WI38 (cell line): ENCODE measurements at regions not wholly inside any gene's neighbourhood (a gene's known extent, or its start where the extent isn't known, plus 50 kb on each side); places are given as distances from the start of the nearest gene placed in this dataset.
A peak's percentile ranks its signal among the peaks of the same experiment; 100 is the strongest.

ENCODE experiments used
- H3K4me3 ChIP-seq: 2 replicates; pipeline ENCODE4 v1.5.1; 2011; ENCODE audit warnings: low read depth, mild to moderate bottlenecking, control low read depth, low read length
- TF ChIP-seq, protein P1 (sequence below): IDR thresholded peaks from 2 replicates; pipeline ENCODE4 v1.5.1; 2012; ENCODE audit warnings: low read depth, mild to moderate bottlenecking, control low read depth, low read length

DNA sequence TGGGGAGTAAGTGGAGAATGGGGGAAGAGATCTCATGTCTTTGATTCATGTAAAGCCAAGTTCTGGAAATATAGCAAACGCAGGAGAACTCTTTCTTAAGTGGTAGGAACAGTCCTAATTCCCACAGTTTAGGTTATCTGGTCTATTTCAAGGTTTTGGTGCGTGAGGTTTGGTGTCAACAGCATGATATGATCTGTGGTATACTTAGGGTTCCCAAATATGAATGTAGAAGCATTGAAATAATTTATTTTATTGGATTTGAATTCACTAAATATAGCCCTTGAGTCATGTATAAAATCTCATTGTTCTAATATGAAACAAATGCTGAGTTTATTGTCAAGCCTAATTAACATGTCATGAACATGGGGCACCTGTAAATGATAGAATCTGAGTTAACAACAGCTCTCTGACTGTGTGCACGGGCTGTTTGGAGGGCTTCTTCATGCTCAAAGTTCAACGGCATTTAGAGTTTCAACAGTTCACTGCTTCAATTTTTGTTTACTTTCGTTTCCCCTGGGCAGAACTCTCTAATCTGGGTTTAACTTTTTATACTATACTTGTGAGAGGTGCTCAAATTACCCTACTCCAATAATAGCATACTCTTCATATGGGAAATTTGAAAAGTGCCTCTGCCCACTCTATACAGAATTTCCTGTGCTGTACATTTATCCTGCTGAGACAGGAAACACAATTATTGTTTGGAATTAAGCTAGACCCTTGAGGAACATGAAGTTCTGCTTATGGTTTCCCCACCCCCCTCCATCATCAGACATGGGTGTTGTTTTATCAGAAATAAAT is 236.3 kb upstream of the ZNF217 start:
- TF ChIP-seq, protein P1, sequence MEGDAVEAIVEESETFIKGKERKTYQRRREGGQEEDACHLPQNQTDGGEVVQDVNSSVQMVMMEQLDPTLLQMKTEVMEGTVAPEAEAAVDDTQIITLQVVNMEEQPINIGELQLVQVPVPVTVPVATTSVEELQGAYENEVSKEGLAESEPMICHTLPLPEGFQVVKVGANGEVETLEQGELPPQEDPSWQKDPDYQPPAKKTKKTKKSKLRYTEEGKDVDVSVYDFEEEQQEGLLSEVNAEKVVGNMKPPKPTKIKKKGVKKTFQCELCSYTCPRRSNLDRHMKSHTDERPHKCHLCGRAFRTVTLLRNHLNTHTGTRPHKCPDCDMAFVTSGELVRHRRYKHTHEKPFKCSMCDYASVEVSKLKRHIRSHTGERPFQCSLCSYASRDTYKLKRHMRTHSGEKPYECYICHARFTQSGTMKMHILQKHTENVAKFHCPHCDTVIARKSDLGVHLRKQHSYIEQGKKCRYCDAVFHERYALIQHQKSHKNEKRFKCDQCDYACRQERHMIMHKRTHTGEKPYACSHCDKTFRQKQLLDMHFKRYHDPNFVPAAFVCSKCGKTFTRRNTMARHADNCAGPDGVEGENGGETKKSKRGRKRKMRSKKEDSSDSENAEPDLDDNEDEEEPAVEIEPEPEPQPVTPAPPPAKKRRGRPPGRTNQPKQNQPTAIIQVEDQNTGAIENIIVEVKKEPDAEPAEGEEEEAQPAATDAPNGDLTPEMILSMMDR: no peak
- peak overlapping the region; percentile 46 for H3K4me3 ChIP-seq

DNA sequence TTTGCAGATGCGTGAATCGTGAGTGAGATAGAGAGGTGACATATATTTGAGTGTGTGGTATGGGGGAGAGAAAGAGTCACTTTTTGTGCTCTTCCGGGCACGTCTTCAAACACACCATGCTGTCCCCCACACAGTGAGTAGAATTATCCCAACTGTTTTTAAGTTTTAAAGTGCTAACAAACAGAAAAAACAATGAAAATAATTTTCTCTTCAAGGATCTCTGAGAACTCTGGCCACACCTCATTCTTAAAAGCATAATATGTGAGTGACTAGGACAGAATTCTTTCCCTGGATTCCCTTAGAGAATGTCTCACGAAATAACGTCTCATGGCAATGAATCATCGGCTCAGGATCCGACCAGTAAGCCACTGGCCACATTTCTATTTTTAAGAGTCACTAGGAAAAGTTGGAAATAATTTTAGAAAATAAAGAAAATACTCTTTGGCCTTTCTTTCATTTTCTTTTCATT is 235.7 kb upstream of the ZNF217 start:
- TF ChIP-seq, protein P1: no peak

DNA sequence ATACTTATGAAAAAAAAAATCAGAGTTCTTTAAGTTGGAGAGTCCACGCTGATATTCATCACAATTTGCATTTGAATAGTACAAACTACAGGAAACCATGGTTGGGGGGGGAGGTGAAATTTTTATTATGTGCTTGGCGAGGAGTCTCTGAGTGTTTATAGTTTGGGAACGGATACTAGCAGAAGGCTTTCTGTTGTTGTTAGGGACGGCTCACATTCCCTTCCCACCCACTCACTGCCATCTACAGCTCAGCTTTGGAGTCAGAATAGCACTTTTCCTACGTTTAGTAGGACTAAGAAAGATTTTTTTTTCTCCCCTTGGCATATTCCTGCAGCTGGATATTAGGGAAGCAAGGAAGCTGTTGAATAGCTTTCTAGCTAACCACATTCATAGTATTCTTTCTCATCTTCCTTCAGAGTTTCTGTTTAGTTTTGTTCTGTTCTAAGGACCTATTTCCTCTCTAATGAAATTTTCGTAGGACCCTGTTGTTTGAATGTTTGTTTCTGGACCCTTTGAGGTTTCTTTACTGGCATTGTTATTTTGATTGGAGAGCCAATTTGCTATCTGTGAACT is 235.1 kb upstream of the ZNF217 start:
- H3K4me3 ChIP-seq: peak overlapping the region; percentile 55
- TF ChIP-seq, protein P1: no peak

More for the DNA sequence above, 235.7 kb upstream of the ZNF217 start:
- H3K4me3 ChIP-seq: peak overlapping the region; percentile 55

DNA sequence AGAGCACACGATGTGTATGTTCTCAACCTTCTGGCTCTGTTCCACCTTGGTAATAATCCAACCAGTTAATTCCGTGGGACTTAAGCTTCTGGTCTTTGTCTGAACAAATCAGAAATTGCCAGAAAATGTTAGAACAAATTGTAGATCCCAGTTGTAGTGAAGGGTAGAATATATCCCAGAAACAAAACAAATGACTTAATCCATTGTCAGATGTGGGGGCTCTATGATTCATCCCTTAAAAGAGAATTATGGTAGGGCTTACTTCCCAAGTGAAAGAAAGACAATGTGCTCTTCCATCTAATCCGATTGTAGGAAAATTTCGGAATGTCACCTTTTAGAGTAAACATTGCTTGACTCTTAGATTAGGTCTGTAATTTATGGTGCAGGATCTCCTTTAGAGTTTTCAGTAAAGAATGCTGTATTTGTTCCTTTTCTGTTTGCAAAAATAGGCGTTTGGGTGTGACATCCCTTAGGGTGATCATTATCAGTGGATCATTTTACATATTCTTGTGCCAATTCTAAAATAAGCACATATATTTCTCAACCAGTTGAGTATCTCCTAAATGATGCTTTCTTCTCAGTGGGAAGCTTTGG is 234.5 kb upstream of the ZNF217 start:
- TF ChIP-seq, protein P1: no peak
- H3K4me3 ChIP-seq: peak overlapping the region; percentile 55

DNA sequence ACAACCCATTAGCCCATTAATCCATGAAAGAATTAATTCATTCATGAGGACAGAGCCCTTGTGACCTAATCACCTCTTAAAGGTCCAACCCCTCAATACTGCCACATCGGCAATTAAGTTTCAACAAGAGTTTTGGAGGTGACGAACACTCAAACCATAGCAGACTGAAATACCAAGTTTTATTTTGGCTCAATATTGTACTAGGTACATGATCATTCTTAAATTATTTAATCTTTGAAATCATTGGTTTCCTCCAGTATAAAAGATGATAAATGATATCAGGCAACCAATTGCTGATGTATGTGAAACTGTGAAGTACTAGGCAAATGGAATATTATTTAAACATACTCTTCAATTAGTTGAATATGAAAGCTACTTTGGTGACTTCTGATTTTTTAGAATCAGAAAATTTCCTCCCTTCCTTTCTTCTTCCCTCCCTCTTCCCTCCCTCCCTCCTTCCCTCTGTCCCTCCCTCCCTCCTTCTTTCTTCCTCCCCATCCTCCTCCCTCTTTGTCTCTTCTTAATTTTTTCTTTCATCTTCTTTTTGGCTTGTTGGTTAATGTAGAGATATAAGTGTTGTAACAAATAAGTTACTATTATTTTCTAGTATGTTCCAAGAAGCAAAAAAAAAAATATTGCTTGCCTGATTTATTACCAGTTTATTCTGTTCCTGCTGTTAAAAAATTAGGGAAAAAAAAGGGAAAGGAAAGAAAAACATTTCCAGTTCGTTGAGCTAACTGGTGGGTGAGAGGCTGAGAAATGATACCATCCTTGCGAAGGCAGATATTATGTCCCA is 233.9 kb upstream of the ZNF217 start:
- TF ChIP-seq, protein P1: no peak
- no peak overlapping the region; the same call in 1 of the 2 replicates for H3K4me3 ChIP-seq

DNA sequence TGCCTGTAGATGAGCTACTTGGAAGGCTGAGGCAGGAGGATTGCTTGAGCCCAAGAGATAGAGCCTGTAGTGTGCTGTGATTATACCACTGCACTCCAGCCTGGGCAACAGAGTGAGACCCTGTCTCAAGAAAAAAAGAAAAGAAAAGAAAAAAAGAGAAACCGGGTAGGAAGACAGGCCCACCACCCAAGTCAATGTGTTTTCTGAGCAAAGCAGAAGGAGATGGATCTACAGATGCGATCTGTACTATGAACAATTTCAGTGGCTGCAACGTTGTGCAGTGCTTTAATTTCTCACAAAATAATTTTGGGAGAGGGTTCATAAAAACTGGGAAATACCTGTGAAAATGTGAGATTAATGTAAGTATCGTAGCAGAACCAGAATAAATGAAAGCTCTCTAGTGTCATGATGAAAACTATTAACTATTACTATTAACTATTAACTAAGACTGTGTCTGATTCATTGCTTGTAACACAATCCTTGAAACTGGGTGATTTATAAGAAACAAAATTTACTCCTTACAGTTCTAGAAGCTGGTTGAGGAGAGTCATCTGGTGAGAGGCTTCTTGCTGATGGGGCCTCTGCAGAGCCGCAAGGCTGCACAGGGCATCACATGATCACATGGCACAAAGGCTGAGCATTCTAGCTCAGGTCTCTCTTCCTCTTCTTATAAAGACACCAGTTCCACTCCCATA is 233.1 kb upstream of the ZNF217 start:
- TF ChIP-seq, protein P1: no peak
- H3K4me3 ChIP-seq: no peak overlapping the region
